Right atrium auricular region (tissue), 2 donors: ENCODE measurements at regions not wholly inside any gene's neighbourhood (a gene's known extent, or its start where the extent isn't known, plus 50 kb on each side); places are given as distances from the start of the nearest gene placed in this dataset.

Experiments used
- DNase-seq: peaks from one replicate; pipeline ENCODE4 v3.0.0-alpha.2; 2019; ENCODE audit warnings: low spot score
- H3K27ac ChIP-seq, 2 donors: fragments of 200-600 bp; sonication (generic); 1 replicate in 1 of 2; 2 replicates in 1 of 2; pipeline ENCODE4 v1.5.1; 2016 to 2019
- H3K27me3 ChIP-seq, 2 donors: fragments of 200-600 bp; sonication (generic); one replicate each; pipeline versions ENCODE4 v1.5.1 to v1.6.0; 2017 to 2019
- H3K36me3 ChIP-seq: fragments of 200-600 bp; sonication (generic); one replicate; pipeline ENCODE4 v1.5.1; 2016
- H3K4me1 ChIP-seq, 2 donors: fragments of 200-600 bp; sonication (generic); one replicate each; pipeline versions ENCODE4 v1.5.1 to v1.6.0; 2017 to 2019
- H3K4me3 ChIP-seq, 2 donors: fragments of 200-600 bp; sonication (generic); 1 replicate in 1 of 2; 2 replicates in 1 of 2; pipeline ENCODE4 v1.5.1; 2017 to 2019; ENCODE audit warnings: mild to moderate bottlenecking in 1 of 2, moderate library complexity in 1 of 2
- H3K9me3 ChIP-seq, 2 donors: fragments of 200-600 bp; sonication (generic); one replicate each; pipeline ENCODE4 v1.5.1; 2019
- CTCF ChIP-seq, 2 donors: fragments of 200-600 bp; sonication (generic); IDR thresholded peaks; one replicate each; pipeline ENCODE4 v1.5.1; 2019; ENCODE audit warnings: antibody characterized with exemption in 2 of 2

- no peaks in the 10 kb centered on the region for H3K27me3 ChIP-seq
- H3K9me3 ChIP-seq, result peaks cover 0 to 6% of the 10 kb centered on the region in 2 donors
- H3K4me1 ChIP-seq, result no peaks in the 10 kb centered on the region
- H3K4me3 ChIP-seq, result no peak overlapping the region
- H3K36me3 ChIP-seq, result no peaks in the 10 kb centered on the region
- no peak for DNase-seq
- TF ChIP-seq CTCF (IDR thresholded peaks at IDR 0.05), result no peak
- no peak overlapping the region for H3K27ac ChIP-seq
These were observed 79.4 kb downstream of the GTPBP8 start for GRCh38 chr3:113070072-113070640.

GRCh38 chr3:113070681-113071113, 79.9 kb downstream of the GTPBP8 start:
- Histone ChIP-seq H3K9me3 (peaks cover 0 to 4% of the 10 kb centered on the region in 2 donors), H3K4me3 (no peak overlapping the region), H3K36me3 (no peaks in the 10 kb centered on the region), H3K27me3 (no peaks in the 10 kb centered on the region), H3K27ac (no peak overlapping the region), H3K4me1 (no peaks in the 10 kb centered on the region)
- DNase-seq, result no peak
- no peak for TF ChIP-seq CTCF (IDR thresholded peaks at IDR 0.05)

GRCh38 chr3:113075588-113075987, 84.8 kb downstream of the GTPBP8 start:
- Histone ChIP-seq H3K27ac (no peak overlapping the region), H3K36me3 (no peaks in the 10 kb centered on the region), H3K4me3 (no peak overlapping the region), H3K9me3 (no peaks in the 10 kb centered on the region), H3K4me1 (no peaks in the 10 kb centered on the region), H3K27me3 (no peaks in the 10 kb centered on the region)
- no peak for TF ChIP-seq CTCF (IDR thresholded peaks at IDR 0.05)
- no peak for DNase-seq

- no peak for TF ChIP-seq CTCF (IDR thresholded peaks at IDR 0.05)
- Histone ChIP-seq H3K4me3 (no peak overlapping the region), H3K27ac (no peak overlapping the region), H3K4me1 (peaks cover 0 to 4% of the 10 kb centered on the region in 2 donors), H3K9me3 (no peaks in the 10 kb centered on the region), H3K36me3 (no peaks in the 10 kb centered on the region), H3K27me3 (no peaks in the 10 kb centered on the region)
- DNase-seq, result no peak
These were observed 88.6 kb downstream of the GTPBP8 start for GRCh38 chr3:113079218-113079961.

- Histone ChIP-seq H3K27ac (no peak overlapping the region), H3K27me3 (no peaks in the 10 kb centered on the region)
- DNase-seq, result no peak
These were observed 94.0 kb downstream of the GTPBP8 start for GRCh38 chr3:113084777-113085176.

More at GRCh38 chr3:113084777-113085176, 94.0 kb downstream of the GTPBP8 start:
- Histone ChIP-seq H3K9me3 (no peaks in the 10 kb centered on the region), H3K36me3 (no peaks in the 10 kb centered on the region), H3K4me3 (no peak overlapping the region), H3K4me1 (peaks cover 0 to 5% of the 10 kb centered on the region in 2 donors)
- no peak for TF ChIP-seq CTCF (IDR thresholded peaks at IDR 0.05)
